ENCODE measurements at regions not wholly inside any gene's neighbourhood (a gene's known extent, or its start where the extent isn't known, plus 50 kb on each side); places are given as distances from the start of the nearest gene placed in this dataset.
"Not testable (repeated sequence)": the region's sequence is repeated elsewhere in the genome, so short reads cannot be mapped to it uniquely, and the experiment has no call there.

DNA sequence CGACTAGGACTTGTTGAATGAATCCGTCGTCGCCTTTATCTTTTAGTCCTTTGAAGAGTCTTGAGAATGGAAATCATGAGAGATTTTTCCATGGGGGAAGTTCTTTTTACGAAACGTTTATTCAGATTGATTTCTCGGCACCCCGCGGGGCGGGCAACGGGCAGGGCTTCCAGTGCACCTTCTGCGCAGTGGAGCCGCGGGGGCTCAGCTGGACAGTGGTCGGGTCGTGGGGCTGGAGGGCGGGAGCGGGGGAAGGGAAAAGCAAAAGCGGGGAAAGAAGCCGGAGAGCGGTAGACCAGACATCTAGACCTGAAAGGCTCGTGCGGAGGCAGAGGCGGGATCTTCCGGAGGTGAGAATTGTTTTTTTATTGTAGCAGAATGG, 103.0 kb downstream of the NBPF11 start:
- intact Hi-C loops (cut with DNase I; ENCODE audit: low total_unique reads); DNase-seq; H3K4me1 ChIP-seq; H3K27ac ChIP-seq; H3K36me3 ChIP-seq; H3K9me3 ChIP-seq; H3K27me3 ChIP-seq: not testable (repeated sequence)
- peak overlapping the region; percentile 9 to 24 for H3K4me3 ChIP-seq

GRCh38 chr1:148048423-148049114, 103.5 kb downstream of the NBPF11 start:
- intact Hi-C loops (cut with DNase I; ENCODE audit: low total_unique reads); H3K4me1 ChIP-seq; H3K9me3 ChIP-seq; H3K27ac ChIP-seq; H3K36me3 ChIP-seq; H3K27me3 ChIP-seq: not testable (repeated sequence)
- H3K4me3 ChIP-seq, result peak overlapping the region; percentile 9 to 24
- DNase-seq, result peak in 1 of 2 donors; percentile 12

DNA sequence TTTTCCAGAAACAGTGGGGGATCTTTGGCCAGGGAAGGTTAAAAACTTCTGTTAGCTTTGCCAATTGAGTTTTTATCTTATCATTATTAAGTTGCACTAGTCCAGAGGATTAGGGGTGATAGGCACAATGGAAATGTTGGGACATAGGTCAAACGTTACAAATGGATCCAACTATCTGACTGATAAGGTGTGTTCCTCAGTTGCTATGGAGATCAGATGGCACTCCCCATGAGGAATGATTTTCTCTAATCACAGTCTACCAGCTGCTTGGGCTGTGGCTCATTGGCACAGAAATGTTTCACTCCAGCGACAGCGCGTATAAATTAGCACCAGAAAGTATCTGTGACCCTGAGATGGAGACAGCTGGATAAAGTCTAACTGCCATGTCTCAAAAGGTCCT, 106.2 kb downstream of the NBPF11 start:
- H3K4me1 ChIP-seq; H3K27ac ChIP-seq; H3K9me3 ChIP-seq; H3K4me3 ChIP-seq; H3K27me3 ChIP-seq; H3K36me3 ChIP-seq; DNase-seq; intact Hi-C loops (cut with DNase I; ENCODE audit: low total_unique reads): not testable (repeated sequence)

DNA sequence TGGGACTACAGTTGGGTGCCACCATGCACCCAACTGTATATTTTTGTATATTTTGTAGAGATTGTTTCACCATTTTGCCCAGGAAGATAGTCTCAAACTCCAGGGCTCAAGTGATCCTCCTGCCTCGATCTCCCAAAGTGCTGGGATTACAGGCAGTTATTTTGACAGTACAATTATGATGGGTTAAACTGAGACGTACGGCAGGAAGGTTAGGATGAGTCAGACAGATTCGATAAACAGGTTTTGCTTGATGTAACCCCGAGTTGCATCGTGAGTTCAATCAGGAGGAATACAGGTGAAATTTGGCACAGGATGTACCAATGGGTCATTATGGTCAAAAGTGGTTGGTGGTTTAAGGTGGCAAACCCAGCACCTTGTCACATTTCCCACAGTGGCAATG, 107.6 kb downstream of the NBPF11 start:
- H3K4me1 ChIP-seq; H3K9me3 ChIP-seq; H3K4me3 ChIP-seq; H3K36me3 ChIP-seq; H3K27ac ChIP-seq; intact Hi-C loops (cut with DNase I; ENCODE audit: low total_unique reads); H3K27me3 ChIP-seq; DNase-seq: not testable (repeated sequence)

All from uterus (tissue), 3 donors.